ENCODE measurements at regions not wholly inside any gene's neighbourhood (a gene's known extent, or its start where the extent isn't known, plus 50 kb on each side); places are given as distances from the start of the nearest gene placed in this dataset.

GRCh38 chr1:237983496-237983895, 92.8 kb upstream of the ZP4 start:
- Histone ChIP-seq H3K27ac (ENCODE audit: extremely low read depth, low read depth, low read length) (no peak overlapping the region), H3K9me3 (ENCODE audit: control insufficient read depth, insufficient read depth, low read depth, low read length) (no peaks in the 10 kb centered on the region), H3K4me3 (ENCODE audit: low read depth, low read length) (no peak overlapping the region), H3K4me1 (ENCODE audit: control insufficient read depth, insufficient read depth, low read length) (no peaks in the 10 kb centered on the region), H3K36me3 (ENCODE audit: control insufficient read depth in 2 of 2, insufficient read depth in 1 of 2, low read length in 2 of 2) (no peaks in the 10 kb centered on the region)
- CTCF ChIA-PET, result interaction anchor here (0.6 to 1.2 kb wide), 4 partner anchors 132 to 387 kb away, joined by 3 to 6 read pairs (median 5); no protein-coding TSS in a partner anchor
- POLR2A ChIA-PET, result no interaction called here
- TF ChIP-seq ZBTB7A (tag by site-specific recombination; IDR thresholded peaks at IDR 0.05; ENCODE audit: low read depth) (no peak), YY2 (tag by site-specific recombination; IDR thresholded peaks at IDR 0.05) (no peak), KLF1 (tag by site-specific recombination; IDR thresholded peaks at IDR 0.05) (no peak), YY1 (tag by site-specific recombination; IDR thresholded peaks at IDR 0.05) (no peak), ZNF362 (tag by site-specific recombination; IDR thresholded peaks at IDR 0.05) (no peak), PBX3 (CRISPR knock-in tag; IDR thresholded peaks at IDR 0.05) (no peak), ZNF2 (tag by site-specific recombination; IDR thresholded peaks at IDR 0.05) (no peak), ZNF518A (tag by site-specific recombination; conservative IDR thresholded peaks at IDR 0.05; ENCODE audit: low read depth) (no peak), TRIM28 (IDR thresholded peaks at IDR 0.05; ENCODE audit: borderline replicate concordance, low read length) (no peak), ZFP41 (tag by site-specific recombination; IDR thresholded peaks at IDR 0.05; ENCODE audit: borderline replicate concordance) (no peak)

GRCh38 chr1:237981223-237981622, 90.5 kb upstream of the ZP4 start:
- Histone ChIP-seq H3K27ac (ENCODE audit: extremely low read depth, low read depth, low read length) (no peak overlapping the region), H3K4me3 (ENCODE audit: low read depth, low read length) (no peak overlapping the region), H3K4me1 (ENCODE audit: control insufficient read depth, insufficient read depth, low read length) (no peaks in the 10 kb centered on the region), H3K36me3 (ENCODE audit: control insufficient read depth in 2 of 2, insufficient read depth in 1 of 2, low read length in 2 of 2) (no peaks in the 10 kb centered on the region), H3K9me3 (ENCODE audit: control insufficient read depth, insufficient read depth, low read depth, low read length) (no peaks in the 10 kb centered on the region)
- no peak for TF ChIP-seq ZNF777 (tag by site-specific recombination; IDR thresholded peaks at IDR 0.05; ENCODE audit: borderline replicate concordance)
- TF ChIP-seq GLIS1 (tag by site-specific recombination; IDR thresholded peaks at IDR 0.05), result no peak
- no peak for TF ChIP-seq ZNF624 (tag by site-specific recombination; IDR thresholded peaks at IDR 0.05)
- TF ChIP-seq HOXD13 (CRISPR knock-in tag; IDR thresholded peaks at IDR 0.05; ENCODE audit: borderline replicate concordance), result no peak
- CTCF ChIA-PET, result no interaction called here
- POLR2A ChIA-PET, result no interaction called here

GRCh38 chr1:237976331-237976730, 85.6 kb upstream of the ZP4 start:
- ChIA-PET CTCF (interaction anchor here (0.5 kb wide), 1 partner anchor 202 kb away, joined by 3 read pairs; no protein-coding TSS in a partner anchor), POLR2A (no interaction called here)
- Histone ChIP-seq H3K4me1 (ENCODE audit: control insufficient read depth, insufficient read depth, low read length) (no peaks in the 10 kb centered on the region), H3K36me3 (ENCODE audit: control insufficient read depth in 2 of 2, insufficient read depth in 1 of 2, low read length in 2 of 2) (no peaks in the 10 kb centered on the region), H3K4me3 (ENCODE audit: low read depth, low read length) (no peak overlapping the region), H3K27ac (ENCODE audit: extremely low read depth, low read depth, low read length) (no peak overlapping the region), H3K9me3 (ENCODE audit: control insufficient read depth, insufficient read depth, low read depth, low read length) (no peaks in the 10 kb centered on the region)
- no peak for TF ChIP-seq ZNF114 (tag by site-specific recombination; IDR thresholded peaks at IDR 0.05)
